ENCODE measurements at regions not wholly inside any gene's neighbourhood (a gene's known extent, or its start where the extent isn't known, plus 50 kb on each side); places are given as distances from the start of the nearest gene placed in this dataset.

DNA sequence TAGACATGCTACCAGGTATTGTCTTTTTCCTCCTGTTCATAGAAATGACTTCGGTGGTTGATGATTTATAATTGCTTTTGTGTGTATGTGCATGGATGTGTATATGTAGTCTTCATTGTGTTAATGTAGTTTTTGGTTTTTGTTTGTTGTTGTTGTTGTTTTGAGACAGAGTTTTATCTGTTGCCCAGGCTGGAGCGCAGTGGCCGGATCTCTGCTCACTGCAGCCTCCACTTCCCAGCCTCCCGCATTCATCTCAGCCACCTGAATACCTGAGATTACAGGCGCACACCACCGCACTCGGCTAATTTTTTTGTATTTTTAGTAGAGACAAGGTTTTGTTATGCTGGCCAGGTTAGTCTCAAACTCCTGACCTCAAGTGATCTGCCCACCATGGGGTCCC is 75.2 kb downstream of the HFE start:
- H3K36me3 ChIP-seq (replicated peaks) = no peaks in the 10 kb centered on the region
- TF ChIP-seq, protein P1, sequence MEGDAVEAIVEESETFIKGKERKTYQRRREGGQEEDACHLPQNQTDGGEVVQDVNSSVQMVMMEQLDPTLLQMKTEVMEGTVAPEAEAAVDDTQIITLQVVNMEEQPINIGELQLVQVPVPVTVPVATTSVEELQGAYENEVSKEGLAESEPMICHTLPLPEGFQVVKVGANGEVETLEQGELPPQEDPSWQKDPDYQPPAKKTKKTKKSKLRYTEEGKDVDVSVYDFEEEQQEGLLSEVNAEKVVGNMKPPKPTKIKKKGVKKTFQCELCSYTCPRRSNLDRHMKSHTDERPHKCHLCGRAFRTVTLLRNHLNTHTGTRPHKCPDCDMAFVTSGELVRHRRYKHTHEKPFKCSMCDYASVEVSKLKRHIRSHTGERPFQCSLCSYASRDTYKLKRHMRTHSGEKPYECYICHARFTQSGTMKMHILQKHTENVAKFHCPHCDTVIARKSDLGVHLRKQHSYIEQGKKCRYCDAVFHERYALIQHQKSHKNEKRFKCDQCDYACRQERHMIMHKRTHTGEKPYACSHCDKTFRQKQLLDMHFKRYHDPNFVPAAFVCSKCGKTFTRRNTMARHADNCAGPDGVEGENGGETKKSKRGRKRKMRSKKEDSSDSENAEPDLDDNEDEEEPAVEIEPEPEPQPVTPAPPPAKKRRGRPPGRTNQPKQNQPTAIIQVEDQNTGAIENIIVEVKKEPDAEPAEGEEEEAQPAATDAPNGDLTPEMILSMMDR (IDR thresholded peaks at IDR 0.05; ENCODE audit: low read depth, low read length, missing control alignments) = no peak
- no peak overlapping the region for H3K4me3 ChIP-seq (ENCODE audit: low read depth, low read length)
- DNase-seq = no peak
- in situ Hi-C loops (cut with HindIII; ENCODE audit: low pct_ligation_motif_present, low sequenced_read_pairs) = no loop called here
- no peaks in the 10 kb centered on the region for H3K27me3 ChIP-seq (replicated peaks)
- no peak overlapping the region for H3K27ac ChIP-seq

DNA sequence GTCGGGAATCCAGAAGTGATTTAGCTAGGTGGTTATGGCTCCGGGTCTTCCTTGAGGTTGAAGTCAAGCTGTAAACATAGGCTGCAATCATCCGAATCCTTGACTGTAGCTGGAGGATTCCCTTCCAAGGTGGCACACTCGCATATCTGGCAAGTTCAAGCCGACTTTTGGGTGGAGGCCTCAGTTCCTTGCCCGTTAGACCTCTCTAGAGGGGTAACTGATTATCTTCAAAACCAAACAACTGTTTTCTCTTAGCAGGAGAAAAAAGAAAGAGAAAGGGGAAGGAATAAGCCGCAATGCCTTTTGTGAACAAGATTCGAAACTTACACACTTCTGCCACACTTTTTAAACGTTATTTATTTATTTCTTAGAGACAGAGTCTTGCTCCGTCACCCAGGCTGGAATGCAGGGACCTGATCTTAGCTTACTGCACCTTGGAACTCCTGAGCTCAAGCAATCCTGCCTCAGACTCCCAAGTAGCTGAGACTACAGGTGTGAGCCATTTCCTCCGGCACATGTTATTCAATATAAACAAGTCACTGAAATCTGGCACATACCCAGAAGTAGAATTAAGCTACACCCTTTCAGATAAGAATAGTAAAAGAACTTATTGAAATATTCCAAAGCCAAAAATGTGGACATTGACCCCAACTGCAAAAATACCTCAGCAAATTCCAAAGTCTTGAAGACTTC is 76.3 kb downstream of the HFE start:
- no peaks in the 10 kb centered on the region for H3K27me3 ChIP-seq (replicated peaks)
- no peak for DNase-seq
- in situ Hi-C loops (cut with HindIII; ENCODE audit: low pct_ligation_motif_present, low sequenced_read_pairs) = no loop called here
- TF ChIP-seq, protein P1 (IDR thresholded peaks at IDR 0.05; ENCODE audit: low read depth, low read length, missing control alignments) = no peak
- H3K4me3 ChIP-seq (ENCODE audit: low read depth, low read length) = no peak overlapping the region
- no peak overlapping the region for H3K27ac ChIP-seq
- no peaks in the 10 kb centered on the region for H3K36me3 ChIP-seq (replicated peaks)

DNA sequence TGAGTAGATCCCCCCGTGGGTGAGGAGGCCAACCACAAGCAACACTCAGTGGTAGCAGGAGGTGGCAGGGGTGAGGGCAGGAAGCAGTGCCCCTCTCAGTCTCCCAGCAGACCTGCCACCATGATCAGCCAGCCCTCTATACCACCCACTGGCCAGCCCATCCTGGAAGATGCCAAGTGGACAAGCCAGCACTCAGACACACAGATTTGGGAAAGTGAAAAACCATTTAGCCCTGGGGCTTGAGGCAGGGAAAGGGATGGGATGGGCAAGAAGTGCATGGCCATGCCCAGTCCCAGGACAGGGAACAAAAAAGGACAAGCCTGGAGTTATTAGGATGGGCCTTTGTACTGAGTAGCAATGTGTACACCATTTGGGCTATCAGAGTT is 76.9 kb downstream of the HFE start:
- no peak overlapping the region for H3K27ac ChIP-seq
- DNase-seq = no peak
- H3K27me3 ChIP-seq (replicated peaks) = no peaks in the 10 kb centered on the region
- no peaks in the 10 kb centered on the region for H3K36me3 ChIP-seq (replicated peaks)
- no peak overlapping the region for H3K4me3 ChIP-seq (ENCODE audit: low read depth, low read length)
- in situ Hi-C loops (cut with HindIII; ENCODE audit: low pct_ligation_motif_present, low sequenced_read_pairs) = no loop called here
- TF ChIP-seq, protein P1 (IDR thresholded peaks at IDR 0.05; ENCODE audit: low read depth, low read length, missing control alignments) = no peak

DNA sequence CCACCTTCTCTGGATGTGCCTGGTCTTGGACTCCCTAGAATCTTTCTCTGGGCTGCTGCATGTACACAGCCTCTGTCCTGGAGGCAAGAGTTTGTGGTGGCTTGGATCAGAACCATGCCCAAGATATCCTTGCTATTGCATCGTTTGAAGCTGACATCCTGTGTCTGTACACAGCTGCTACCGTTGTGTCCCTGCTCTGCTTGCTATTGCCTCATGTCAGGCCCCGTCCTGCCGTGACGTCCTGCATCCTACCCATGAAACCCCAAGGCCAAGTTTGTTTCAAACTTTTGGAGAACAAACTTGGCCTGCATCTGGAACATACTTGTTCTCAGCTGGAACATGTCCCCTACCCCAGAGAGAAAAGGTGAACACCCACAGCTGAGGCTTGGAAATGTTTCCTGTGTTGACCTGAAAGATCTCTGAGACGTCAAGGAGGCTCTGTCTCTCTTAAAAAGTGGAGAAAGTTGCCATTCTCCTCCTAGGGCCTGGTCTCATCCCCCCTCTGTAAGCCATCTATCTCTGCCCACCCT is 78.1 kb downstream of the HFE start:
- in situ Hi-C loops (cut with HindIII; ENCODE audit: low pct_ligation_motif_present, low sequenced_read_pairs) = no loop called here

DNA sequence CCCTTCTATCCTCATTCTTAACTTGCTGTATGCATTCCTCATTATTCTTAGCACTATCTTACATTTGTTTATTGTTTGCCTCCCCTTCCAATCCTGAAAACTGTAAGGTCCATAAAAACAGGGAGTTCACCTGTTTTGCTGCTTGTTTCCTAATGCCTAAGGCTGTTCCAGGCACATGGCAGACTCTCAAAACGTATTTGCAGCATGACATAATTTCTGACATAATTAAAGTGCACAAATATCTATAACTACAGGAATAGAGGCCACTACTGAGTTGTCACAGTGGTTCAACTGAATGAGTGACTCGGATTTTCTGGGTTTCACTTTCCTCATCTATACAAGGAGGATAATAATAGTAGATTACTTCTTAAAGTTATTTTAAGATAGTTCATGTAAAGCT is 83.0 kb downstream of the HFE start:
- TF ChIP-seq, protein P1 (IDR thresholded peaks at IDR 0.05; ENCODE audit: low read depth, low read length, missing control alignments) = no peak
- H3K36me3 ChIP-seq (replicated peaks) = no peaks in the 10 kb centered on the region
- no peaks in the 10 kb centered on the region for H3K27me3 ChIP-seq (replicated peaks)
- in situ Hi-C loops (cut with HindIII; ENCODE audit: low pct_ligation_motif_present, low sequenced_read_pairs) = no loop called here
- no peak overlapping the region for H3K27ac ChIP-seq
- no peak overlapping the region for H3K4me3 ChIP-seq (ENCODE audit: low read depth, low read length)
- no peak for DNase-seq

More for the DNA sequence above, 78.1 kb downstream of the HFE start:
- TF ChIP-seq, protein P1 (IDR thresholded peaks at IDR 0.05; ENCODE audit: low read depth, low read length, missing control alignments) = no peak
- no peaks in the 10 kb centered on the region for H3K36me3 ChIP-seq (replicated peaks)
- no peak overlapping the region for H3K27ac ChIP-seq
- H3K4me3 ChIP-seq (ENCODE audit: low read depth, low read length) = no peak overlapping the region
- DNase-seq = no peak
- no peaks in the 10 kb centered on the region for H3K27me3 ChIP-seq (replicated peaks)
